ENCODE measurements at regions not wholly inside any gene's neighbourhood (a gene's known extent, or its start where the extent isn't known, plus 50 kb on each side); places are given as distances from the start of the nearest gene placed in this dataset.

- no peaks in the 10 kb centered on the region for H3K9me3 ChIP-seq (replicated peaks; ENCODE audit: insufficient read depth, low read length)
- H3F3A ChIP-seq (ENCODE audit: insufficient read depth, low read length): no peaks in the 10 kb centered on the region
- no peaks in the 10 kb centered on the region for H3K79me2 ChIP-seq (ENCODE audit: low read length)
- TF ChIP-seq CTCF (IDR thresholded peaks at IDR 0.05; ENCODE audit: low read length) (no peak), EZH2 (optimal IDR thresholded peaks at IDR 0.05; ENCODE audit: low read depth, low read length) (no peak), EZH2phosphoT487 (IDR thresholded peaks at IDR 0.05; ENCODE audit: low read length) (no peak)
- H3K4me3 ChIP-seq (ENCODE audit: low read length): no peak overlapping the region
- no peaks in the 10 kb centered on the region for H4K20me1 ChIP-seq (ENCODE audit: insufficient read depth, low read length)
- H3K9ac ChIP-seq (ENCODE audit: low read length): no peak overlapping the region
- DNase-seq: no peak
- H2AFZ ChIP-seq (ENCODE audit: low read length): no peak overlapping the region
- no peak overlapping the region for H3K27ac ChIP-seq (ENCODE audit: low read length)
- no peaks in the 10 kb centered on the region for H3K4me1 ChIP-seq (ENCODE audit: low read length)
- no peaks in the 10 kb centered on the region for H3K9me2 ChIP-seq (replicated peaks; ENCODE audit: insufficient read depth, low read length)
- H3K27me3 ChIP-seq (replicated peaks; ENCODE audit: insufficient read depth, low read length): no peaks in the 10 kb centered on the region
- no peak overlapping the region for H3K4me2 ChIP-seq (ENCODE audit: low read depth, low read length)
- no peaks in the 10 kb centered on the region for H3K36me3 ChIP-seq (replicated peaks; ENCODE audit: insufficient read depth, low read length)
Observed at GRCh38 chr2:150971910-150972309, 289.8 kb downstream of the RBM43 start.

GRCh38 chr2:150963336-150963735 lies 298.3 kb downstream of the RBM43 start:
- Histone ChIP-seq H3K27me3 (replicated peaks; ENCODE audit: insufficient read depth, low read length) (no peaks in the 10 kb centered on the region), H4K20me1 (ENCODE audit: insufficient read depth, low read length) (no peaks in the 10 kb centered on the region), H3K9me2 (replicated peaks; ENCODE audit: insufficient read depth, low read length) (no peaks in the 10 kb centered on the region)

GRCh38 chr2:150955231-150955630 lies 306.4 kb downstream of the RBM43 start:
- Histone ChIP-seq H2AFZ (ENCODE audit: low read length) (no peak overlapping the region), H3K27ac (ENCODE audit: low read length) (no peak overlapping the region), H3K36me3 (replicated peaks; ENCODE audit: insufficient read depth, low read length) (no peaks in the 10 kb centered on the region), H3K9ac (ENCODE audit: low read length) (no peak overlapping the region), H3F3A (ENCODE audit: insufficient read depth, low read length) (no peaks in the 10 kb centered on the region), H3K79me2 (ENCODE audit: low read length) (no peaks in the 10 kb centered on the region), H3K9me3 (replicated peaks; ENCODE audit: insufficient read depth, low read length) (no peaks in the 10 kb centered on the region), H3K27me3 (replicated peaks; ENCODE audit: insufficient read depth, low read length) (no peaks in the 10 kb centered on the region), H3K4me1 (ENCODE audit: low read length) (no peaks in the 10 kb centered on the region), H3K9me2 (replicated peaks; ENCODE audit: insufficient read depth, low read length) (no peaks in the 10 kb centered on the region), H3K4me3 (ENCODE audit: low read length) (no peak overlapping the region), H4K20me1 (ENCODE audit: insufficient read depth, low read length) (no peaks in the 10 kb centered on the region), H3K4me2 (ENCODE audit: low read depth, low read length) (no peak overlapping the region)
- no peak for DNase-seq
- TF ChIP-seq EZH2phosphoT487 (IDR thresholded peaks at IDR 0.05; ENCODE audit: low read length) (no peak), EZH2 (optimal IDR thresholded peaks at IDR 0.05; ENCODE audit: low read depth, low read length) (no peak), CTCF (IDR thresholded peaks at IDR 0.05; ENCODE audit: low read length) (no peak)

More at GRCh38 chr2:150963336-150963735, 298.3 kb downstream of the RBM43 start:
- no peak for DNase-seq
- H3K9ac ChIP-seq (ENCODE audit: low read length): no peak overlapping the region
- H3K27ac ChIP-seq (ENCODE audit: low read length): no peak overlapping the region
- no peaks in the 10 kb centered on the region for H3K9me3 ChIP-seq (replicated peaks; ENCODE audit: insufficient read depth, low read length)
- no peak overlapping the region for H3K4me2 ChIP-seq (ENCODE audit: low read depth, low read length)
- no peak for TF ChIP-seq EZH2 (optimal IDR thresholded peaks at IDR 0.05; ENCODE audit: low read depth, low read length)
- no peak for TF ChIP-seq EZH2phosphoT487 (IDR thresholded peaks at IDR 0.05; ENCODE audit: low read length)
- no peak for TF ChIP-seq CTCF (IDR thresholded peaks at IDR 0.05; ENCODE audit: low read length)
- H3K36me3 ChIP-seq (replicated peaks; ENCODE audit: insufficient read depth, low read length): no peaks in the 10 kb centered on the region
- H3K4me3 ChIP-seq (ENCODE audit: low read length): no peak overlapping the region
- no peaks in the 10 kb centered on the region for H3K79me2 ChIP-seq (ENCODE audit: low read length)
- H3K4me1 ChIP-seq (ENCODE audit: low read length): no peaks in the 10 kb centered on the region
- no peak overlapping the region for H2AFZ ChIP-seq (ENCODE audit: low read length)
- no peaks in the 10 kb centered on the region for H3F3A ChIP-seq (ENCODE audit: insufficient read depth, low read length)
